Neural cell (in vitro differentiated cells): ENCODE measurements at regions not wholly inside any gene's neighbourhood (a gene's known extent, or its start where the extent isn't known, plus 50 kb on each side); places are given as distances from the start of the nearest gene placed in this dataset.

Source experiments
- EP300 ChIP-seq: fragments of 450-650 bp; conservative IDR thresholded peaks from 2 replicates; pipeline ENCODE4 v1.6.1; 2014; ENCODE audit warnings: antibody characterized with exemption, mild to moderate bottlenecking, moderate library complexity; ENCODE audit not compliant: poor library complexity, severe bottlenecking
- EZH2 ChIP-seq: fragments of 200-600, 300-800 bp; shearing (Covaris generic), sonication (generic); IDR thresholded peaks from 2 replicates; pipeline ENCODE4 v1.6.1; 2014; ENCODE audit warnings: antibody characterized with exemption, low read length, borderline replicate concordance, mild to moderate bottlenecking; ENCODE audit not compliant: insufficient read depth, poor library complexity, severe bottlenecking
- POLR2AphosphoS5 ChIP-seq: IDR thresholded peaks from 2 replicates; pipeline ENCODE4 v1.6.1; 2012
- RAD21 ChIP-seq: fragments of 450-650 bp; conservative IDR thresholded peaks from 2 replicates; pipeline ENCODE4 v1.6.1; 2014; ENCODE audit warnings: antibody characterized with exemption, mild to moderate bottlenecking, moderate library complexity
- SMC3 ChIP-seq: fragments of 450-650 bp; conservative IDR thresholded peaks from 2 replicates; pipeline ENCODE4 v1.6.1; 2014; ENCODE audit warnings: antibody characterized with exemption, mild to moderate bottlenecking, moderate library complexity; ENCODE audit not compliant: poor library complexity
- TAF1 ChIP-seq: IDR thresholded peaks from 2 replicates; pipeline ENCODE4 v1.6.1; 2012; ENCODE audit warnings: low read depth
- TF ChIP-seq, protein P1 (sequence below): fragments of 450-650 bp; IDR thresholded peaks from 2 replicates; pipeline ENCODE4 v1.5.1; 2014; ENCODE audit warnings: antibody characterized with exemption, mild to moderate bottlenecking, moderate library complexity; ENCODE audit not compliant: poor library complexity, severe bottlenecking

DNA sequence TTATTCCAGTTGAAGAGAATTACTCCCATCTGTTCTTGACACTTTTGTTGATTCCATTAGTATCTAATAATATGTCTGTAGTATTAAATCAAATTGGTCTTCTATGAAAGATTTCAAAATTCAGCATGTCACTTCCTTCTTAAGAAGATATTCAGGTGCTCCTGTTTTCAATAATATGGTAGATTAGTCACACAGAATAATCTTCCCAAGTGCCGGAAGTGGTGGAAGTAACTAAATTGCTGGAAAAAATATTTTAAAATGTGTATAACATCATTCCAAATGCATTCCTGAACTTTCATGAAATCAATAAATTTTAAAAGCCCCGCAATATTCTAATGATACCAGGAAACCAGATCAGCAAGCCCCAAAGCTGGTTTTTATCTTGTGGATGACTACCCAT, 281.3 kb downstream of the EPM2A start:
- TF ChIP-seq, protein P1, sequence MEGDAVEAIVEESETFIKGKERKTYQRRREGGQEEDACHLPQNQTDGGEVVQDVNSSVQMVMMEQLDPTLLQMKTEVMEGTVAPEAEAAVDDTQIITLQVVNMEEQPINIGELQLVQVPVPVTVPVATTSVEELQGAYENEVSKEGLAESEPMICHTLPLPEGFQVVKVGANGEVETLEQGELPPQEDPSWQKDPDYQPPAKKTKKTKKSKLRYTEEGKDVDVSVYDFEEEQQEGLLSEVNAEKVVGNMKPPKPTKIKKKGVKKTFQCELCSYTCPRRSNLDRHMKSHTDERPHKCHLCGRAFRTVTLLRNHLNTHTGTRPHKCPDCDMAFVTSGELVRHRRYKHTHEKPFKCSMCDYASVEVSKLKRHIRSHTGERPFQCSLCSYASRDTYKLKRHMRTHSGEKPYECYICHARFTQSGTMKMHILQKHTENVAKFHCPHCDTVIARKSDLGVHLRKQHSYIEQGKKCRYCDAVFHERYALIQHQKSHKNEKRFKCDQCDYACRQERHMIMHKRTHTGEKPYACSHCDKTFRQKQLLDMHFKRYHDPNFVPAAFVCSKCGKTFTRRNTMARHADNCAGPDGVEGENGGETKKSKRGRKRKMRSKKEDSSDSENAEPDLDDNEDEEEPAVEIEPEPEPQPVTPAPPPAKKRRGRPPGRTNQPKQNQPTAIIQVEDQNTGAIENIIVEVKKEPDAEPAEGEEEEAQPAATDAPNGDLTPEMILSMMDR: no peak
- TF ChIP-seq EZH2 (no peak), TAF1 (no peak), SMC3 (no peak), RAD21 (no peak), EP300 (no peak), POLR2AphosphoS5 (no peak)
